ENCODE measurements at regions not wholly inside any gene's neighbourhood (a gene's known extent, or its start where the extent isn't known, plus 50 kb on each side); places are given as distances from the start of the nearest gene placed in this dataset.

- TF ChIP-seq, protein P1, sequence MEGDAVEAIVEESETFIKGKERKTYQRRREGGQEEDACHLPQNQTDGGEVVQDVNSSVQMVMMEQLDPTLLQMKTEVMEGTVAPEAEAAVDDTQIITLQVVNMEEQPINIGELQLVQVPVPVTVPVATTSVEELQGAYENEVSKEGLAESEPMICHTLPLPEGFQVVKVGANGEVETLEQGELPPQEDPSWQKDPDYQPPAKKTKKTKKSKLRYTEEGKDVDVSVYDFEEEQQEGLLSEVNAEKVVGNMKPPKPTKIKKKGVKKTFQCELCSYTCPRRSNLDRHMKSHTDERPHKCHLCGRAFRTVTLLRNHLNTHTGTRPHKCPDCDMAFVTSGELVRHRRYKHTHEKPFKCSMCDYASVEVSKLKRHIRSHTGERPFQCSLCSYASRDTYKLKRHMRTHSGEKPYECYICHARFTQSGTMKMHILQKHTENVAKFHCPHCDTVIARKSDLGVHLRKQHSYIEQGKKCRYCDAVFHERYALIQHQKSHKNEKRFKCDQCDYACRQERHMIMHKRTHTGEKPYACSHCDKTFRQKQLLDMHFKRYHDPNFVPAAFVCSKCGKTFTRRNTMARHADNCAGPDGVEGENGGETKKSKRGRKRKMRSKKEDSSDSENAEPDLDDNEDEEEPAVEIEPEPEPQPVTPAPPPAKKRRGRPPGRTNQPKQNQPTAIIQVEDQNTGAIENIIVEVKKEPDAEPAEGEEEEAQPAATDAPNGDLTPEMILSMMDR (IDR thresholded peaks at IDR 0.05; ENCODE audit: low read depth, low read length, poor library complexity, severe bottlenecking) = no peak
- TF ChIP-seq EZH2phosphoT487 (IDR thresholded peaks at IDR 0.05; ENCODE audit: borderline replicate concordance, low read length) = no peak
- H3K27me3 ChIP-seq (ENCODE audit: control insufficient read depth, low read length) = peaks cover 21% of the 10 kb centered on the region; the same call in 1 of the 2 replicates
- no peak overlapping the region for H3K27ac ChIP-seq (ENCODE audit: low read depth, low read length)
- H3K4me1 ChIP-seq (ENCODE audit: control insufficient read depth, low read length) = no peaks in the 10 kb centered on the region
- H3K9me2 ChIP-seq (replicated peaks; ENCODE audit: control insufficient read depth, low read length) = no peaks in the 10 kb centered on the region
- H3K9me3 ChIP-seq (ENCODE audit: control insufficient read depth, insufficient read depth, low read length) = no peaks in the 10 kb centered on the region
- H3K36me3 ChIP-seq (ENCODE audit: control insufficient read depth, low read length) = no peaks in the 10 kb centered on the region
- H3K79me2 ChIP-seq (ENCODE audit: control insufficient read depth, low read length) = no peaks in the 10 kb centered on the region
- no peaks in the 10 kb centered on the region for H3F3A ChIP-seq (ENCODE audit: control insufficient read depth, insufficient read depth)
- no peaks in the 10 kb centered on the region for H4K20me1 ChIP-seq (ENCODE audit: control insufficient read depth, insufficient read depth, low read depth, low read length)
- H3K4me3 ChIP-seq (ENCODE audit: low read length) = no peak overlapping the region
- H3K4me2 ChIP-seq (ENCODE audit: low read length) = no peak overlapping the region
Observed at GRCh38 chr12:4109826-4110225, 163.7 kb upstream of the CCND2 start.

- Histone ChIP-seq H3K27ac (ENCODE audit: low read depth, low read length) (no peak overlapping the region), H3K4me1 (ENCODE audit: control insufficient read depth, low read length) (no peaks in the 10 kb centered on the region), H4K20me1 (ENCODE audit: control insufficient read depth, insufficient read depth, low read depth, low read length) (no peaks in the 10 kb centered on the region), H3K9me3 (ENCODE audit: control insufficient read depth, insufficient read depth, low read length) (no peaks in the 10 kb centered on the region), H3K4me3 (ENCODE audit: low read length) (no peak overlapping the region), H3F3A (ENCODE audit: control insufficient read depth, insufficient read depth) (no peaks in the 10 kb centered on the region), H3K9me2 (replicated peaks; ENCODE audit: control insufficient read depth, low read length) (no peaks in the 10 kb centered on the region), H3K79me2 (ENCODE audit: control insufficient read depth, low read length) (no peaks in the 10 kb centered on the region), H3K4me2 (ENCODE audit: low read length) (no peak overlapping the region), H3K27me3 (ENCODE audit: control insufficient read depth, low read length) (peaks cover 21% of the 10 kb centered on the region; the same call in 1 of the 2 replicates), H3K36me3 (ENCODE audit: control insufficient read depth, low read length) (no peaks in the 10 kb centered on the region)
- TF ChIP-seq, protein P1 (IDR thresholded peaks at IDR 0.05; ENCODE audit: low read depth, low read length, poor library complexity, severe bottlenecking) = no peak
- no peak for TF ChIP-seq EZH2phosphoT487 (IDR thresholded peaks at IDR 0.05; ENCODE audit: borderline replicate concordance, low read length)
Observed at GRCh38 chr12:4108803-4109345, 164.7 kb upstream of the CCND2 start.

DNA sequence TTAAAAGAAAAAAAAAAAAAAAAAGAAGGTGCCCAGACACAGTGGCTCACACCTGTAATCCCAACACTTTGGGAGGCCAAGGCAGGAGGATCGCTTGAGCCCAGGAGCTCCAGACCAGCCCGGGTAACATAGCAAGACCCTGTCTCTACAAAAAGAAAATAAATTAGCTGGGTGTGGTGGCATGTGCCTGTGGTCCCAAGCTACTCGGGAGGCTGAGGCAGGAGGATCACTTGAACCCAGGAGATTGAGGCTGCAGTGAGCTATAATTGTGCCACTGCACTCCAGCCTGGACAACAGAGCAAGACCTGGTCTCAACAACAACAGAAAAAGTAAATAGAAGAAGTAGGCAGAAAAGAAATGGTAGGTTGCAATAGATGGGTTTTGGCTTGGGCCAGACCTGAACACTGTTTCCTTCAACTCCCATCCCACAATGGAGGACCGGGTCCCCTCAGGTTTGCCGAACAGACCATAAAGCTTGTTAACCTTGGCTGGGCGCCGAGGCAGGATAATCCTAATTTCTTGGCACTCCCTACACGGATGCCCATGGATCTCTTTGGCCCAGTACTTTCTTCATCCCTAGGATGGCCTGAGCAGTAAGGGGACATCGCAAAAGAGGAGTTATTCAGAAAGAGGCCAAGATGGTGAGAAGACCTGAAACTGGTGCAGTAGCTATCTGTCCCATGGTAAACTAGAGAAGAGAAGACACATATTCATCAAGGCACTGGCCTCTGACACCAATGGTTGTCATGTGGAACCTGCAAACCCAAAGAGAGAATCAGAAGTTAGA lies 165.5 kb upstream of the CCND2 start:
- no peaks in the 10 kb centered on the region for H3K9me2 ChIP-seq (replicated peaks; ENCODE audit: control insufficient read depth, low read length)
- no peaks in the 10 kb centered on the region for H3K36me3 ChIP-seq (ENCODE audit: control insufficient read depth, low read length)
- no peak overlapping the region for H3K4me3 ChIP-seq (ENCODE audit: low read length)
- H3K9me3 ChIP-seq (ENCODE audit: control insufficient read depth, insufficient read depth, low read length) = no peaks in the 10 kb centered on the region
- H3F3A ChIP-seq (ENCODE audit: control insufficient read depth, insufficient read depth) = no peaks in the 10 kb centered on the region
- no peaks in the 10 kb centered on the region for H4K20me1 ChIP-seq (ENCODE audit: control insufficient read depth, insufficient read depth, low read depth, low read length)
- TF ChIP-seq, protein P1 (IDR thresholded peaks at IDR 0.05; ENCODE audit: low read depth, low read length, poor library complexity, severe bottlenecking) = no peak
- TF ChIP-seq EZH2phosphoT487 (IDR thresholded peaks at IDR 0.05; ENCODE audit: borderline replicate concordance, low read length) = no peak
- H3K4me2 ChIP-seq (ENCODE audit: low read length) = no peak overlapping the region
- H3K4me1 ChIP-seq (ENCODE audit: control insufficient read depth, low read length) = no peaks in the 10 kb centered on the region
- no peak overlapping the region for H3K27ac ChIP-seq (ENCODE audit: low read depth, low read length)
- peaks cover 19% of the 10 kb centered on the region for H3K27me3 ChIP-seq (ENCODE audit: control insufficient read depth, low read length)
- no peaks in the 10 kb centered on the region for H3K79me2 ChIP-seq (ENCODE audit: control insufficient read depth, low read length)

Measured in DOHH2 (cell line).